ENCODE measurements at regions not wholly inside any gene's neighbourhood (a gene's known extent, or its start where the extent isn't known, plus 50 kb on each side); places are given as distances from the start of the nearest gene placed in this dataset.

- DNase-seq, result peak; percentile 36 to 53 (median 36)
- Histone ChIP-seq H3K27me3 (replicated peaks in 2 of 5; ENCODE audit: control insufficient read depth in 4 of 5, insufficient read depth in 5 of 5, low read length in 4 of 5) (peaks cover 0 to 53% (median 11%) of the 10 kb centered on the region in 5 experiments), H3K4me3 (ENCODE audit: control insufficient read depth in 1 of 7, extremely low read depth in 1 of 7, insufficient read depth in 4 of 7, low read depth in 2 of 7, low read length in 6 of 7) (peak overlapping the region in 1 of 7 experiments; percentile 15), H3K4me1 (ENCODE audit: control extremely low read depth in 1 of 4, control insufficient read depth in 4 of 4, insufficient read depth in 4 of 4, low read length in 3 of 4) (peaks cover 0 to 11% (median 6%) of the 10 kb centered on the region in 4 experiments), H3K9me3 (ENCODE audit: control extremely low read depth in 1 of 5, control insufficient read depth in 4 of 5, insufficient read depth in 2 of 5, low read depth in 1 of 5, low read length in 4 of 5) (no peaks in the 10 kb centered on the region), H3K27ac (ENCODE audit: insufficient read depth in 1 of 2, low read depth in 1 of 2, low read length in 2 of 2, poor library complexity in 1 of 2, severe bottlenecking in 2 of 2) (no peak overlapping the region), H3K36me3 (ENCODE audit: control insufficient read depth in 4 of 4, insufficient read depth in 4 of 4, low read length in 3 of 4) (no peaks in the 10 kb centered on the region)
- ChIA-PET POLR2A (no interaction called here), CTCF (interaction anchor here (1.1 to 2.5 kb wide), 5 partner anchors 9 to 304 kb away, joined by 3 to 7 read pairs (median 3); no protein-coding TSS in a partner anchor)
- 86% methylated on average over 18 of the region's 29 CpGs for WGBS (ENCODE audit: insufficient coverage)
Observed at GRCh38 chr11:69892237-69892985, 73.2 kb upstream of the FGF3 start.

GRCh38 chr11:69892986-69893555 is 73.9 kb upstream of the FGF3 start:
- peak in 1 of 3 donors; percentile 21 for DNase-seq
- H3K4me1 ChIP-seq (ENCODE audit: control extremely low read depth in 1 of 4, control insufficient read depth in 4 of 4, insufficient read depth in 4 of 4, low read length in 3 of 4), result peaks cover 0 to 11% (median 6%) of the 10 kb centered on the region in 4 experiments
- 57% methylated on average over 8 of the region's 11 CpGs for WGBS (ENCODE audit: insufficient coverage)
- POLR2A ChIA-PET, result no interaction called here
- peaks cover 0 to 2% (median 0%) of the 10 kb centered on the region in 5 experiments for H3K9me3 ChIP-seq (ENCODE audit: control extremely low read depth in 1 of 5, control insufficient read depth in 4 of 5, insufficient read depth in 2 of 5, low read depth in 1 of 5, low read length in 4 of 5)
- H3K27ac ChIP-seq (ENCODE audit: insufficient read depth in 1 of 2, low read depth in 1 of 2, low read length in 2 of 2, poor library complexity in 1 of 2, severe bottlenecking in 2 of 2), result no peak overlapping the region
- H3K36me3 ChIP-seq (ENCODE audit: control insufficient read depth in 4 of 4, insufficient read depth in 4 of 4, low read length in 3 of 4), result no peaks in the 10 kb centered on the region
- CTCF ChIA-PET, result interaction anchor here (1.1 to 2.5 kb wide), 6 partner anchors 8 to 303 kb away, joined by 3 to 7 read pairs (median 4); no protein-coding TSS in a partner anchor
- H3K27me3 ChIP-seq (replicated peaks in 2 of 5; ENCODE audit: control insufficient read depth in 4 of 5, insufficient read depth in 5 of 5, low read length in 4 of 5), result peaks cover 5 to 56% (median 11%) of the 10 kb centered on the region in 5 experiments
- peak overlapping the region in 1 of 7 experiments; percentile 15 for H3K4me3 ChIP-seq (ENCODE audit: control insufficient read depth in 1 of 7, extremely low read depth in 1 of 7, insufficient read depth in 4 of 7, low read depth in 2 of 7, low read length in 6 of 7)

DNA sequence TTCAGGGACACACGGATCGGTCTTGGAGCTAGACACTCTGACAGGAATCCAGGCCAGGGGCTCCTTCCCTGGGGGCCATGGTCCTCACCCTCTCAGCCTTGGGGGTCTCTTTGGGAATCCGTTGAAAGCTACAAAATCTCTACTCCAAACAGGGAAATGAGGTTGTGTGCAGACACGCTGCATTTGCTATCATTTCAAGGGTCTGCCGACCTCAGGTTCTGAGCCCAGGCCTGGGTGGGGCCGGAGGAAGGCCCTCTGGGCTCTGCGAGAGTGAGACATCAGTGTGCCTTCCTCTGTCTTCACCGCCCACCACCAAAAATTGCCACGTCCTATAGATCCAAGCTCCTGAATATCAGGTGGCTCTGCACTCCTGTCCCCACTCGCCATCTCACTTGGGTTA is 74.4 kb upstream of the FGF3 start:
- Histone ChIP-seq H3K4me1 (ENCODE audit: control extremely low read depth in 1 of 4, control insufficient read depth in 4 of 4, insufficient read depth in 4 of 4, low read length in 3 of 4) (peaks cover 0 to 11% (median 6%) of the 10 kb centered on the region in 4 experiments), H3K9me3 (ENCODE audit: control extremely low read depth in 1 of 5, control insufficient read depth in 4 of 5, insufficient read depth in 2 of 5, low read depth in 1 of 5, low read length in 4 of 5) (peaks cover 0 to 4% (median 0%) of the 10 kb centered on the region in 5 experiments), H3K27me3 (replicated peaks in 2 of 5; ENCODE audit: control insufficient read depth in 4 of 5, insufficient read depth in 5 of 5, low read length in 4 of 5) (peaks cover 5 to 57% (median 11%) of the 10 kb centered on the region in 5 experiments), H3K27ac (ENCODE audit: insufficient read depth in 1 of 2, low read depth in 1 of 2, low read length in 2 of 2, poor library complexity in 1 of 2, severe bottlenecking in 2 of 2) (no peak overlapping the region), H3K36me3 (ENCODE audit: control insufficient read depth in 4 of 4, insufficient read depth in 4 of 4, low read length in 3 of 4) (no peaks in the 10 kb centered on the region), H3K4me3 (ENCODE audit: control insufficient read depth in 1 of 7, extremely low read depth in 1 of 7, insufficient read depth in 4 of 7, low read depth in 2 of 7, low read length in 6 of 7) (no peak overlapping the region)
- ChIA-PET POLR2A (no interaction called here), CTCF (interaction anchor here (1.4 to 2.5 kb wide), 3 partner anchors 11 to 25 kb away, joined by 3 to 7 read pairs (median 4); no protein-coding TSS in a partner anchor)
- DNase-seq, result no peak
- WGBS (ENCODE audit: insufficient coverage), result 95% methylated on average over 10 of the region's 10 CpGs

DNA sequence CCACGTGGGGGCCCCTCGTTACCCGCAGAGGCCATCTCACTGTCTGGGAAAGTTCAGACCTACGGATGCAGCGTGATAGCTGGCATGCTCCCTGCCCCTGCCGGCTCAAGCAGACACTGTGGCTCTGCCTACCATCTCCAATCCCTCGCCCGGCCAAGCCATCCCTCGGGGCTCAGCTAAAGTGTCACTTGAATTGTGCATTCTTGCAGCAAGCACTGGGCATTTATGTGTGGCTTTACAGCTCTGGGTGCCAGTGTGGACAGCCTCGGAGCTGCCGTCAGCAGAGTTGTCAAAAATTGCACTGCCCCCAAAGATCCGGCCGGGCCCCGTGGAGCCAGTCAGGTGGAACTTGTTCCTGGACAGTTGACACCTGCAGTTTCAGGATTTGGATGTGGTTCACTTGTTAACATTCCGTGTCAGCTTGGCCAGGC is 75.0 kb upstream of the FGF3 start:
- Histone ChIP-seq H3K36me3 (ENCODE audit: control insufficient read depth in 4 of 4, insufficient read depth in 4 of 4, low read length in 3 of 4) (no peaks in the 10 kb centered on the region), H3K9me3 (ENCODE audit: control extremely low read depth in 1 of 5, control insufficient read depth in 4 of 5, insufficient read depth in 2 of 5, low read depth in 1 of 5, low read length in 4 of 5) (peaks cover 0 to 4% (median 0%) of the 10 kb centered on the region in 5 experiments), H3K4me3 (ENCODE audit: control insufficient read depth in 1 of 7, extremely low read depth in 1 of 7, insufficient read depth in 4 of 7, low read depth in 2 of 7, low read length in 6 of 7) (no peak overlapping the region), H3K4me1 (ENCODE audit: control extremely low read depth in 1 of 4, control insufficient read depth in 4 of 4, insufficient read depth in 4 of 4, low read length in 3 of 4) (peaks cover 0 to 11% (median 6%) of the 10 kb centered on the region in 4 experiments), H3K27me3 (replicated peaks in 2 of 5; ENCODE audit: control insufficient read depth in 4 of 5, insufficient read depth in 5 of 5, low read length in 4 of 5) (peaks cover 5 to 51% (median 11%) of the 10 kb centered on the region in 5 experiments), H3K27ac (ENCODE audit: insufficient read depth in 1 of 2, low read depth in 1 of 2, low read length in 2 of 2, poor library complexity in 1 of 2, severe bottlenecking in 2 of 2) (no peak overlapping the region)
- no peak for DNase-seq
- POLR2A ChIA-PET, result no interaction called here
- CTCF ChIA-PET, result interaction anchor here (1.4 to 2.5 kb wide), 2 partner anchors 12 kb away, joined by 4 to 7 read pairs; no protein-coding TSS in a partner anchor
- WGBS (ENCODE audit: insufficient coverage), result 95% methylated on average over 15 of the region's 15 CpGs

GRCh38 chr11:69894648-69895047 is 75.4 kb upstream of the FGF3 start:
- no peaks in the 10 kb centered on the region for H3K36me3 ChIP-seq (ENCODE audit: control insufficient read depth in 4 of 4, insufficient read depth in 4 of 4, low read length in 3 of 4)
- peaks cover 0 to 4% (median 0%) of the 10 kb centered on the region in 5 experiments for H3K9me3 ChIP-seq (ENCODE audit: control extremely low read depth in 1 of 5, control insufficient read depth in 4 of 5, insufficient read depth in 2 of 5, low read depth in 1 of 5, low read length in 4 of 5)
- no peak overlapping the region for H3K4me3 ChIP-seq (ENCODE audit: control insufficient read depth in 1 of 7, extremely low read depth in 1 of 7, insufficient read depth in 4 of 7, low read depth in 2 of 7, low read length in 6 of 7)
- CTCF ChIA-PET, result interaction anchor here (1.4 kb wide), 1 partner anchor 12 kb away, joined by 4 read pairs; no protein-coding TSS in a partner anchor
- H3K4me1 ChIP-seq (ENCODE audit: control extremely low read depth in 1 of 4, control insufficient read depth in 4 of 4, insufficient read depth in 4 of 4, low read length in 3 of 4), result peaks cover 0 to 11% (median 6%) of the 10 kb centered on the region in 4 experiments
- WGBS (ENCODE audit: insufficient coverage), result 92% methylated on average over 8 of the region's 8 CpGs
- POLR2A ChIA-PET, result no interaction called here
- H3K27me3 ChIP-seq (replicated peaks in 2 of 5; ENCODE audit: control insufficient read depth in 4 of 5, insufficient read depth in 5 of 5, low read length in 4 of 5), result peaks cover 5 to 47% (median 8%) of the 10 kb centered on the region in 5 experiments
- no peak overlapping the region for H3K27ac ChIP-seq (ENCODE audit: insufficient read depth in 1 of 2, low read depth in 1 of 2, low read length in 2 of 2, poor library complexity in 1 of 2, severe bottlenecking in 2 of 2)
- DNase-seq, result no peak

DNA sequence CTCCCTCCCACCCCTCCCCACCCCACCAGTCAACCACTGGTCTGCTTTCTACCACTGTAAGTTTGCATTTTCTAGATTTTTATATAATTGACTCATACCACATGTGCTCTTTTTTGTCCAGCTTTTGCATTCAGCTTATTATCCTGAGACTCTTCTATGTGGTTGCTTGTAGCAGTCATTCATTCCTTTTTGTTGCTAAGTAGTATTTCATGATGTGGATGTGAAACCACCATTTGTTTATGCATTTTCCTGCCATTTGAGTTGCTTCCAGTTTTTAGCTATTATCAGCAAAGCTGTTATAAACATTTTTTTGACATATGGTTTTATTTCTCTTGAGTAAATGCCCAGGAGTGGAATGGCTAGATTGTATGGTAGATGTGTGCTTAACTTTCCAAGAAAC is 77.0 kb upstream of the FGF3 start:
- CTCF ChIA-PET, result no interaction called here
- no peak for DNase-seq
- no peaks in the 10 kb centered on the region for H3K36me3 ChIP-seq (ENCODE audit: control insufficient read depth in 4 of 4, insufficient read depth in 4 of 4, low read length in 3 of 4)
- H3K27ac ChIP-seq (ENCODE audit: insufficient read depth in 1 of 2, low read depth in 1 of 2, low read length in 2 of 2, poor library complexity in 1 of 2, severe bottlenecking in 2 of 2), result no peak overlapping the region
- peaks cover 0 to 31% (median 6%) of the 10 kb centered on the region in 5 experiments for H3K27me3 ChIP-seq (replicated peaks in 2 of 5; ENCODE audit: control insufficient read depth in 4 of 5, insufficient read depth in 5 of 5, low read length in 4 of 5)
- peaks cover 0 to 10% (median 6%) of the 10 kb centered on the region in 4 experiments for H3K4me1 ChIP-seq (ENCODE audit: control extremely low read depth in 1 of 4, control insufficient read depth in 4 of 4, insufficient read depth in 4 of 4, low read length in 3 of 4)
- no peak overlapping the region for H3K4me3 ChIP-seq (ENCODE audit: control insufficient read depth in 1 of 7, extremely low read depth in 1 of 7, insufficient read depth in 4 of 7, low read depth in 2 of 7, low read length in 6 of 7)
- H3K9me3 ChIP-seq (ENCODE audit: control extremely low read depth in 1 of 5, control insufficient read depth in 4 of 5, insufficient read depth in 2 of 5, low read depth in 1 of 5, low read length in 4 of 5), result peaks cover 0 to 4% (median 0%) of the 10 kb centered on the region in 5 experiments
- POLR2A ChIA-PET, result no interaction called here

All from common myeloid progenitor, CD34-positive (primary cell).